Naive thymus-derived CD8-positive, alpha-beta T cell (primary cell): ENCODE measurements at regions not wholly inside any gene's neighbourhood (a gene's known extent, or its start where the extent isn't known, plus 50 kb on each side); places are given as distances from the start of the nearest gene placed in this dataset.
A peak's percentile ranks its signal among the peaks of the same experiment; 100 is the strongest.
"Not testable (repeated sequence)": the region's sequence is repeated elsewhere in the genome, so short reads cannot be mapped to it uniquely, and the experiment has no call there.

Experiments
- ATAC-seq, 2 donors: fragments of 150-1000 bp; cut with Tn5 transposase in 1 of 2; sonication (Bioruptor Pico), chemical (Tn5 transposase) in 1 of 2; 1 replicate in 1 of 2; 2 replicates in 1 of 2; pipeline ENCODE4 v1.10.0; 2021; ENCODE audit warnings: mild to moderate bottlenecking in 2 of 2, moderate library complexity in 2 of 2
- POLR2A ChIA-PET: fragments of 350-600 bp; sonication (Branson Sonifier 250); formaldehyde crosslinking; loops from one replicate; lab custom pipeline; 2021; ENCODE audit warnings: antibody characterized with exemption; lab: Charles Lee
- DNase-seq, 10 donors: peaks; one replicate each; pipeline versions ENCODE4 v3.0.0 to v3.0.0-alpha.2; 2020 to 2022
- H3K27ac Mint-ChIP-seq, 10 donors: one replicate each; pipeline ENCODE4 v1.8.0; 2020 to 2022; ENCODE audit warnings: mild to moderate bottlenecking in 10 of 10, mixed read lengths in 10 of 10, moderate library complexity in 4 of 10, inconsistent platforms in 1 of 10
- H3K27me3 Mint-ChIP-seq, 5 donors: one replicate each; pipeline ENCODE4 v1.8.0; 2021 to 2022; ENCODE audit warnings: mixed read lengths in 5 of 5
- H3K36me3 Mint-ChIP-seq, 3 donors: one replicate each; pipeline ENCODE4 v1.8.0; 2020 to 2022; ENCODE audit warnings: mixed read lengths in 3 of 3, mild to moderate bottlenecking in 2 of 3, inconsistent platforms in 1 of 3
- H3K4me1 Mint-ChIP-seq, 4 donors: one replicate each; pipeline ENCODE4 v1.8.0; 2021 to 2022; ENCODE audit warnings: mixed read lengths in 4 of 4
- H3K4me3 Mint-ChIP-seq, 10 donors: one replicate each; pipeline ENCODE4 v1.8.0; 2020 to 2022; ENCODE audit warnings: mild to moderate bottlenecking in 10 of 10, mixed read lengths in 10 of 10, moderate library complexity in 6 of 10, inconsistent platforms in 1 of 10
- H3K9me3 Mint-ChIP-seq, 9 donors: one replicate each; pipeline ENCODE4 v1.8.0; 2020 to 2022; ENCODE audit warnings: mixed read lengths in 9 of 9, mild to moderate bottlenecking in 3 of 9, inconsistent platforms in 1 of 9, moderate library complexity in 1 of 9

DNA sequence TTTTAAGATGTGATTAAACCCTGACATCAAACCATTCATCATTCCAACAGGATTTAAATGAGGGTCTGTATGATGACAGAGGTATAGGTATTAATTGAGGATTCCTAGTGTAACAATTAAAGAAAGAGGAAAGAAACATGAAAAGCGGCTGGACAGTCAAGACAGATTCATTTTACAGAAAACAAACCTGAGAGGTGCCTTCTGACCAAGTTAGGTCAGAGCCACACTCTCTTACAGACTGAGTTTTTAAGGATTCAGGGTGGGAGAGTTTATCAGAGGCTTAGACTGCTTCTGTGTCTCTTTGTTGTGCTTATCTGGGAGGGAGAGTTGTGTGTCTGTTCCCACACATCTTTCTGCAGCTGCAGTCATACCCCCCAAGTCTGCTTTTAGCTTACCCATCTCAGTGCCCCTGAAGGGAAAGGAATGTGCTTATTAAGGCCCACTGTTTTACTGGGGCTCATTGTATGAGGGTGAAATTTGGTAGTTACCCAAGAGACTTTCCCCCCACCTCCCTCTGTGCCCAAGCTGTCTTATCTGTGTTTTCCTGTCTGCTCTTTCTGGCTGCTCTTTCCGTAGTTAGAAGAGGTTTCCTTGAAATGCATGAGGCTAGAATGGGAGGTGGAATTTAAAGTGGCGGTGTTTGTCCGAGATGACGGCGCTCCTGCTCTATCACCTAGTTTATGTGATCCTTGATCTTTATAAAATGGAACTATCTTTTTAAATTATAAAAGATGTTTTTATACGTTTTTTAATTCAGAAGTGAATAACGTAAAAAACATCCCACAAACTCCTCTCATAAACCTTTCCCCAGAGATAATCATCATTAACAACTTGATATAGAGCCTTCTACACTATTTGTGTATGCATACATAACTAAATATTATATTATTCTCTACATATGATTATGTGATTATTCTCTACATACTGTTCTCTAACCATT lies 96.0 kb upstream of the TNFSF4 start:
- Mint-ChIP-seq H3K36me3 (peaks cover 0 to 2% (median 0%) of the 10 kb centered on the region in 3 donors), H3K27me3 (no peaks in the 10 kb centered on the region), H3K4me3 (no peak overlapping the region), H3K4me1 (peaks cover 8 to 17% (median 13%) of the 10 kb centered on the region in 4 donors), H3K9me3 (peaks cover 0 to 2% (median 2%) of the 10 kb centered on the region in 9 donors), H3K27ac (no peak overlapping the region)
- no peak for ATAC-seq
- DNase-seq = no peak
- POLR2A ChIA-PET = no interaction called here

DNA sequence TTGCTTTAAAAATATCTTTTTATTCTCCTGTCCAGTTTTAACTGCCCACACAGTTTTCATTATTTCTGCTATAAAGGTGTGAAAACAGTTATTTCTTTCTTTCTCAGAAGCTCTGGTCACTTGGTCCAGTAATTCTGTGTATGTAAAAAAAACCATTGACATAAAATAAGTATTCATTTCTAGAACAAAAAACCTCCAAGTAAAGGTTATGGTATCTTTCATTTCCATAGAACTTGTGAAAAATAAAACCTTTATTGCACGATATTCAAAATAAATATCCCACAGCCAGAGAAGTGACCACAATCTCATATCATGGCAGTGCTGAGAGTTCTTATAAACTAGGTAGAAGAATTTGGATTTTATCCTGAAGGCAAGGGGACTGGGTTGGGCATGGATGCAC lies 96.9 kb upstream of the TNFSF4 start:
- ATAC-seq (no peak), DNase-seq (no peak)
- Mint-ChIP-seq H3K9me3 (peaks cover 0 to 11% (median 3%) of the 10 kb centered on the region in 9 donors), H3K27ac (no peak overlapping the region), H3K4me3 (no peak overlapping the region), H3K36me3 (peaks cover 0 to 9% (median 0%) of the 10 kb centered on the region in 3 donors), H3K4me1 (peaks cover 4 to 9% (median 7%) of the 10 kb centered on the region in 4 donors), H3K27me3 (no peaks in the 10 kb centered on the region)
- POLR2A ChIA-PET = no interaction called here

DNA sequence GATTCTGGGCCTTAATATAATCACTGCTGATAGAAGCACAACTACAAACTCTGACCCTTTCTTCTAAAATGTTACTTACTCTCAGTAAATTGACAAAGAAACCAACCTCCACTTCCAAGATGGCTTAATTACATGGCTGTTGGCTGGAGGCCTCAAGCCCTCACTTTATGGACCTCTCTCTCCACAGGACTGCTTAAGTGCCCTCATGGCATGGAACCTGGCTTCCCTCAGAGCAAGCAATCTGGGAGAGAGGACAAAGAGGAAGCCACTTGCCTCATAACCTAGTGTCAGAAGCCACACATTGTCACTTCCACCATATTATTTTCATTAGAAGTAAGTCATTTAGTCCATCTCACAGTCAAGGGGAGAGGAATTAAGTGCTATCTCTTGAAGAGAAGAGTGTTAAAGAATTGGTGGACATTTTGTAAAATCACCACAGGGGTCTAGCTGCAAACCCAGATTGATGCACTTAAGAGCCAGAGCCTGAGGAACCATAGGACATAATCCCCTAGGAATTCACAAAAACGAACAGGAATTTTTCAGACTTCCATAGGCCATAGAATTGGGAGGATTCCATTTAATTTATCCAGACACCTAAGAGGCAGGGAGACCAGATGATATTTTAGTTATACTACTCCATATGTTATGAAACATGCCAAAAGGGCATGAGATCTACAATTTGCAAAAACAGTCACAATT lies 97.5 kb upstream of the TNFSF4 start:
- Mint-ChIP-seq H3K4me1 (peaks cover 0 to 2% (median 0%) of the 10 kb centered on the region in 4 donors), H3K27me3 (no peaks in the 10 kb centered on the region), H3K4me3 (no peak overlapping the region), H3K36me3 (peaks cover 0 to 12% (median 3%) of the 10 kb centered on the region in 3 donors), H3K9me3 (peaks cover 0 to 18% (median 5%) of the 10 kb centered on the region in 9 donors), H3K27ac (no peak overlapping the region)
- DNase-seq (no peak), ATAC-seq (no peak)
- POLR2A ChIA-PET = no interaction called here

DNA sequence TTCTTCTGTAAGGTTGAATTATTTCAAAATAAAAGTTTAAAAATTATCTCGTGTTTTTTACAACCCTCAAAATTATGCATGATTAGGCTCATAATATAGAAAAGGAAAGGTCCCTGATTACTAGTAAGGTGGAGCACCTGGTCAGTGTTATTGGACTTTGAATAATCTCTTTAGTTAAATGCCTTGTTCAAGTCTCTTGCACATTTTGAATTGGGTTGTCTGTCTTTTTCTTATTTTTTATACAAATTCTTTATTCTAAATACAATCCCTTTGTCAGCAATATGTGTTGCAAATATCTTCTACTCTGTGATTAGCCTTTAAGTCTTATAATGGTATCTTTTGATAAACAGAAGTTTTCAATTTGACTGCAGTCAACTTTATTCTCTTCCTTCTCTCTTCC lies 100.7 kb upstream of the TNFSF4 start:
- no peaks in the 10 kb centered on the region for H3K27me3 Mint-ChIP-seq
- peaks cover 4 to 44% (median 13%) of the 10 kb centered on the region in 9 donors for H3K9me3 Mint-ChIP-seq
- no peak overlapping the region for H3K4me3 Mint-ChIP-seq
- H3K27ac Mint-ChIP-seq = no peak overlapping the region
- H3K36me3 Mint-ChIP-seq = peaks cover 2 to 24% (median 18%) of the 10 kb centered on the region in 3 donors
- POLR2A ChIA-PET = no interaction called here
- DNase-seq (no peak), ATAC-seq (no peak)
- H3K4me1 Mint-ChIP-seq = no peaks in the 10 kb centered on the region

DNA sequence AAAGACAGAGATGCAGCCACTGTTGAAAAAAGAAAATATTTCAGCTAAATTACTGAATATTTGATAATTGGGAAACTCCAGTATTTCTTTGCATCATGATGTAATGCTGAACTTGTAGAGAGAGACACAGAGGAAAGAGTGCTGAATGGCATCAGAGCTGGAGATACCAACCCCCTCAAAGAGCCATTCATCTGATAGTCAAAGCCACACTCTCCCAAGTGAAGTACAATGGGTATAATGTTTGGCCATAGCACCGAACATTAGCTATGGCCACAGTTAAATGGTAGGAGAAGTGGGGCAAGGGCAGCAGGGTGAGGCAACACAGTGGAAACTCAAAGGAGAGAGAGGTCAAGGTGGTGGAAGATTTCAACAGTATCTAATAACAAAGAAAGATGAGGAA lies 107.5 kb upstream of the TNFSF4 start:
- H3K4me3 Mint-ChIP-seq = no peak overlapping the region
- no peak for ATAC-seq
- H3K9me3 Mint-ChIP-seq = peaks cover 4 to 30% (median 10%) of the 10 kb centered on the region in 9 donors
- no peaks in the 10 kb centered on the region for H3K27me3 Mint-ChIP-seq
- peaks cover 3 to 16% (median 9%) of the 10 kb centered on the region in 4 donors for H3K4me1 Mint-ChIP-seq
- POLR2A ChIA-PET = no interaction called here
- no peak for DNase-seq
- H3K27ac Mint-ChIP-seq = no peak overlapping the region
- peaks cover 10 to 43% (median 20%) of the 10 kb centered on the region in 3 donors for H3K36me3 Mint-ChIP-seq

DNA sequence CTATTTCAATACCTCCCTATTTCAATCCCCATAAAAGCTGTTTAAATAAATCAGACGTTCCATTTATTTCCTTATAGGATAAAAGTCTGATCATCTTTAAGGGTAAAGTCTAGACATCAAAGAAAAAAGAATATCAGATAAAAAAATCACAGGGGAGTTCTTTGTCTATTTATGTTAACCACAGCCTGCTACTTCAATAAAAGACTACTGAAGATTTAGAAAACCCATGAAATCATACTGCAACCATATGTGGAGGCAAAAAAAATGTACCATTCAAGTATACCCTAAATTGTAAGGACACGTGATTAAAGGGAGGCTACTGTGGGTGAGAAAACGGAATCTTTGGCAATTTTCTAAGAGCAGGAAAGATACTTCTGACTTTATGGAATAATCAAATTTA lies 108.2 kb upstream of the TNFSF4 start:
- H3K27ac Mint-ChIP-seq = no peak overlapping the region
- no peaks in the 10 kb centered on the region for H3K27me3 Mint-ChIP-seq
- POLR2A ChIA-PET = no interaction called here
- no peak for DNase-seq
- peaks cover 0 to 23% (median 8%) of the 10 kb centered on the region in 9 donors for H3K9me3 Mint-ChIP-seq
- peak overlapping the region in 1 of 10 donors; percentile 7 for H3K4me3 Mint-ChIP-seq
- peaks cover 10 to 44% (median 14%) of the 10 kb centered on the region in 3 donors for H3K36me3 Mint-ChIP-seq
- peaks cover 3 to 22% (median 11%) of the 10 kb centered on the region in 4 donors for H3K4me1 Mint-ChIP-seq
- ATAC-seq = no peak

DNA sequence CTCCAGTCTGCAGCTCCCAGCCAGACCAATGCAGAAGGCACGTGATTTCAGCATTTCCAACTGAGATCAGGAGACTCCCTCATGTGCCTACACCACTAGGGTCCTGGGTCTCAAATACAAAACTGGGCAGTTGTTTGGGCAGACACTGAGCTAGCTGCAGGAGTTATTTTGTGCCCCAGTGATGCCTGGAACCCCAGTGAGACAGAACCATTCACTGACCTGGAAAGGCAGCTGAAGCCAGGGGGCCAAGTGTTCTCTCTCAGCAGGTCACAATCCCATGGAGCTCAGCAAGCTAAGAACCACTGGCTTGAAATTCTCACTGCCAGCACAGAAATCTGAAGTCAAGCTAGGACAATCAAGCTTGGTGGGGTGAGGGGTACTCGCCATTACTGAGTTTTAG lies 111.7 kb upstream of the TNFSF4 start:
- POLR2A ChIA-PET = no interaction called here
- ATAC-seq (no peak), DNase-seq (no peak)
- Mint-ChIP-seq H3K27me3 (no peaks in the 10 kb centered on the region), H3K4me3 (no peak overlapping the region), H3K27ac (no peak overlapping the region), H3K36me3 (peaks cover 13 to 59% (median 20%) of the 10 kb centered on the region in 3 donors), H3K4me1 (peaks cover 3 to 26% (median 11%) of the 10 kb centered on the region in 4 donors), H3K9me3 (peaks cover 0 to 18% (median 7%) of the 10 kb centered on the region in 9 donors)

DNA sequence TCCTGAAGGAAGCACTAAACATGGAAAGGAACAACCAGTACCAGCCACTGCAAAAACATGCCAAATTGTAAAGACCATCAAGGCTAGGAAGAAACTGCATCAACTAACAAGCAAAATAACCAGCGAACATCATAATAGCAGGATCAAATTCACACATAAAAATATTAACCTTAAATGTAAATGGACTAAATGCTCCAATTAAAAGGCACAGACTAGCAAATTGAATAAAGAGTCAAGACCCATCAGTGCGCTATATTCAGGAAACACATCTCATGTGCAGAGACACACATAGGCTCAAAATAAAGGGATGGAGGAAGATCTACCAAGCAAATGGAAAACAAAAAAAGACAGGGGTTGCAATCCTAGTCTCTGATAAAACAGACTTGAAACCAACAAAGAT lies 117.2 kb upstream of the TNFSF4 start:
- H3K27ac Mint-ChIP-seq, POLR2A ChIA-PET, H3K4me3 Mint-ChIP-seq, ATAC-seq, DNase-seq, H3K27me3 Mint-ChIP-seq: not testable (repeated sequence)
- Mint-ChIP-seq H3K9me3 (peaks cover 0 to 28% (median 18%) of the 10 kb centered on the region in 9 donors), H3K4me1 (peaks cover 0 to 11% (median 3%) of the 10 kb centered on the region in 4 donors), H3K36me3 (peaks cover 7 to 48% (median 21%) of the 10 kb centered on the region in 3 donors)

DNA sequence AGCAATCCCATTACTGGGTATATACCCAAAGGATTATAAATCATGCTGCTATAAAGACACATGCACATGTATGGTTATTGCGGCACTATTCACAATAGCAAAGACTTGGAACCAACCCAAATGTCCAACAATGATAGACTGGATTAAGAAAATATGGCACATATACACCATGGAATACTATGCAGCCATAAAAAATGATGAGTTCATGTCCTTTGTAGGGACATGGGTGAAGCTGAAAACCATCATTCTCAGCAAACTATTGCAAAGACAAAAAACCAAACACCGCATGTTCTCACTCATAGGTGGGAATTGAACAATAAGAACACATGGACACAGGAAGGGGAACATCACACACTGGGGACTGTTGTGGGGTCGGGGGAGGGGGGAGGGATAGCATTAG lies 120.9 kb upstream of the TNFSF4 start:
- H3K4me1 Mint-ChIP-seq = peaks cover 5 to 23% (median 13%) of the 10 kb centered on the region in 4 donors
- ATAC-seq, DNase-seq, H3K27me3 Mint-ChIP-seq, H3K27ac Mint-ChIP-seq, POLR2A ChIA-PET, H3K4me3 Mint-ChIP-seq: not testable (repeated sequence)
- H3K9me3 Mint-ChIP-seq = peaks cover 0 to 18% (median 11%) of the 10 kb centered on the region in 9 donors
- H3K36me3 Mint-ChIP-seq = peaks cover 7 to 20% (median 10%) of the 10 kb centered on the region in 3 donors

DNA sequence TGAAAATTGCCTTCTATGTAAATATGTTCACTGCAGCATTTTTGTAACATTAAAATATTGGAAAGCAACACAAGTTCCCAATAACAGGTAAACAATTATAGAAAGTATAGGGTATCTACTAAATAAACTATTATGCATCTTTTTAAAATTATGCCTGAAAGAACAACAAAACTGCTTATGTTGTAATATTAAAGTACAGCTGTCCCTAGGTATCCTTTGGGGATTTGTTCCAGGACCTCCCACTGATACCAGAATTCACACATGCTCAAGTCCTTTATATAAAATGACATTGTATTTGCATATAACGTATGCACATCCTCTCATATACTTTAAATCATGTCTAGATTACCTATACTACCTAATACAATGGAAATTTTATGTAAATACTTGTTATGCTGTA lies 121.8 kb upstream of the TNFSF4 start:
- no peak overlapping the region for H3K27ac Mint-ChIP-seq
- DNase-seq (no peak), ATAC-seq (no peak)
- no peak overlapping the region for H3K4me3 Mint-ChIP-seq
- peaks cover 5 to 23% (median 13%) of the 10 kb centered on the region in 4 donors for H3K4me1 Mint-ChIP-seq
- H3K9me3 Mint-ChIP-seq = peaks cover 0 to 11% (median 7%) of the 10 kb centered on the region in 9 donors
- H3K36me3 Mint-ChIP-seq = peaks cover under 1 to 11% (median 5%) of the 10 kb centered on the region in 3 donors
- no peaks in the 10 kb centered on the region for H3K27me3 Mint-ChIP-seq
- POLR2A ChIA-PET = no interaction called here

DNA sequence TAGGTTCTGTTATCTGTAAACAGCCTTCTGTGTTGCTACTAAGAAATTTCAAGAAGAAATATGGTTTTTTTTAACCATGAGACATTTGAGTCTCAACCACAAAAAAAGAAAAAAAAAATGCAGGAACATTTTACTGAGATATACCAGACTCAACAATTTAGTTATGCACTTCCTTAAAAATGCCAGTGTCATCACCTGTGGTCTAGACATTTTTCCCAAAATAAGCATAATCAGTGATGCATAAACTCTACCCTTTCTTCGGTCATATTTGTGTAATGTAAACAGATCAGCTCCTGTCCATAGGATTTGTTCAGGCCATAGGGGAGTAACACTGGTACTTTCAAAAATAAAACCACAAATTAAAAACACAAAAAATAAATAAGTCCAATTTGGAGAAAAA lies 122.6 kb upstream of the TNFSF4 start:
- no peak for DNase-seq
- POLR2A ChIA-PET = no interaction called here
- H3K27me3 Mint-ChIP-seq = no peaks in the 10 kb centered on the region
- H3K4me3 Mint-ChIP-seq = no peak overlapping the region
- peaks cover 5 to 23% (median 13%) of the 10 kb centered on the region in 4 donors for H3K4me1 Mint-ChIP-seq
- H3K36me3 Mint-ChIP-seq = peaks cover under 1 to 10% (median 7%) of the 10 kb centered on the region in 3 donors
- H3K9me3 Mint-ChIP-seq = peaks cover 0 to 4% (median 2%) of the 10 kb centered on the region in 9 donors
- no peak overlapping the region for H3K27ac Mint-ChIP-seq
- no peak for ATAC-seq

DNA sequence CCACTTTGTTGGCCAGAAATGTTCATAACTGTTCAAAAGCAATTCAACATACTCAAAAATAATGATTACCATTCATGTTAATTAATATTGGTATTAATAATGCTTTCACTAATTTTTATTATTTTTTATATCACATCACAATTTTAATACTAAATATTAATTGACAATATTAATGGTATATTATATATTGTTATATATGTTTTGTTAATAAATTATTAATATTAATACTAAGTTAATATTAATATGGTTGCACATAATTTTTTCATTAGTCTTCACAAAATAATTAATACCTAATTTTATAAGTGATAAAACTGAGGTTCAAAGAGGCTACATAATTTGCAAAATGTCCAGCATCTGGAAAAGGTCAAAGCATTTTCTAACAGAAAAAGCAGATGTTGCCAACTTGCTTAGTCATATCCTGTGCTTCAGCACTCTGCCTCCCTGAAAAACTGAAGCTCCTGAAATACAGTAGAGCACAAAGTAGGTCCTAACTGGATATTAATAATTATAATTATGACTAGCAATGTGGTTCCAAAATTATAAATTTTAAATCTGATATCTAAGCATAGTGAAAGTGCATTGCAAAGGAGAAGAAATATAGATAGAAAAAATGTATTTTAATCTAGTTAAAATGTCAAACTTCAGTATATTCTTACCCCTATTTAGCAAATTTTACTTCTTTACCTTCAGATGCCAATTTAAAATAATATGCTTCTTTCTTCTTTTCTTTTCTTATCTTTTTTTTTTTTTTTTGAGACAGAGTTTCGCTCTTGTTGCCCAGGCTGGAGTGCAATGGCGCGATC lies 123.2 kb upstream of the TNFSF4 start:
- no peaks in the 10 kb centered on the region for H3K27me3 Mint-ChIP-seq
- H3K4me3 Mint-ChIP-seq = peak overlapping the region in 2 of 10 donors; percentile 41 to 65

More for the DNA sequence above, 123.2 kb upstream of the TNFSF4 start:
- peaks cover 6 to 16% (median 9%) of the 10 kb centered on the region in 3 donors for H3K36me3 Mint-ChIP-seq
- peak overlapping the region in 3 of 10 donors; percentile 13 to 92 (median 89) for H3K27ac Mint-ChIP-seq
- H3K9me3 Mint-ChIP-seq = peaks cover 0 to 4% (median 0%) of the 10 kb centered on the region in 9 donors
- DNase-seq = no peak
- POLR2A ChIA-PET = interaction anchor here (0.7 kb wide), 1 partner anchor 1588 kb away, joined by 3 read pairs; no protein-coding TSS in a partner anchor
- no peak for ATAC-seq
- H3K4me1 Mint-ChIP-seq = peaks cover 5 to 23% (median 13%) of the 10 kb centered on the region in 4 donors
